Astrocyte (in vitro differentiated cells and primary cell): ENCODE measurements at regions not wholly inside any gene's neighbourhood (a gene's known extent, or its start where the extent isn't known, plus 50 kb on each side); places are given as distances from the start of the nearest gene placed in this dataset.

Experiments
- CTCF ChIP-seq: IDR thresholded peaks from 2 replicates; pipeline ENCODE4 v1.5.1; 2011; ENCODE audit warnings: low read depth, mild to moderate bottlenecking, inconsistent platforms, low read length, moderate library complexity; ENCODE audit not compliant: insufficient read depth
- EZH2 ChIP-seq: IDR thresholded peaks from 2 replicates; pipeline ENCODE4 v1.6.1; 2012; ENCODE audit warnings: mild to moderate bottlenecking, low read length, inconsistent platforms; ENCODE audit not compliant: insufficient read depth

- TF ChIP-seq CTCF = no peak
- no peak for TF ChIP-seq EZH2
These were observed 1345.4 kb downstream of the CDH11 start for GRCh38 chr16:63776437-63776836.
